NCI-H524 treated with DMSO at 0.1 percent for 48 hours (cell line): ENCODE measurements at regions not wholly inside any gene's neighbourhood (a gene's known extent, or its start where the extent isn't known, plus 50 kb on each side); places are given as distances from the start of the nearest gene placed in this dataset.
"Not testable (repeated sequence)": the region's sequence is repeated elsewhere in the genome, so short reads cannot be mapped to it uniquely, and the experiment has no call there.

ENCODE experiments used
- DNase-seq: peaks from one replicate; lab custom pipeline; 2025; lab: John Stamatoyannopoulos, UW

GRCh38 chr3:56924700-56925099 lies 123.0 kb upstream of the ARHGEF3 start:
- not testable (repeated sequence) for DNase-seq

DNA sequence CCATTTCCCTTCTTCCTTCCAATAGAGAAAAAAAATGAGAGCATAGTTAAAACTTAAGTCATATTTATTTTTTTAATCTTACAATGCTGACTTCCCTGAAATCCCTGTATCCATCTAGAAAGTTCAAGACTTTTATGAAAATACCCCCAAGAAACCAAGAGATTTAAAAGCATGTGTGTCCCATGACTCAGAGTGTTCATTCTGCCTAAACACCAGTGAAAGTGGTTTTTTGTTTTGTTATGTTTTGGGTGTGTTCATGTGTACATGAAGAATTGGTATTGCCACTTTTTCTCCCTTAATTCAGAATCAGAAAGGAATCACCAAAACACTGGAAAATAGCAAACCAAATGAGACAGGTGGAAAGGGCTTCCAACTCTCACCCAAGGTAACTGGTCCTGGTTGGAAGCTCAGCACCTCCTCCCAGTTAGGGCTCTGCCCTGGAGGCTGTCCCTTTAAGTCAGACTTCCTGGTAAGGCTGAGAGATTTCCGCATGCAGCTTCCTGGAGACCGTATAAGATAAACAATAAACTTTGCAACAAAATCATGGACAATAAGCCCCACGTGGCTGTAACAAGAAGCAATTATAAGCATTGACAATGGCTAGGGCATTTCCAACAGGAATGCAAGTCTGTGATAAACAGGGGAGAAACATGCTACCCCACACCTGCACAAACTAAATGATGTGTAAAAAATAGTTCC lies 121.9 kb upstream of the ARHGEF3 start:
- DNase-seq = no peak

GRCh38 chr3:56921573-56922453 lies 120.1 kb upstream of the ARHGEF3 start:
- no peak for DNase-seq

DNA sequence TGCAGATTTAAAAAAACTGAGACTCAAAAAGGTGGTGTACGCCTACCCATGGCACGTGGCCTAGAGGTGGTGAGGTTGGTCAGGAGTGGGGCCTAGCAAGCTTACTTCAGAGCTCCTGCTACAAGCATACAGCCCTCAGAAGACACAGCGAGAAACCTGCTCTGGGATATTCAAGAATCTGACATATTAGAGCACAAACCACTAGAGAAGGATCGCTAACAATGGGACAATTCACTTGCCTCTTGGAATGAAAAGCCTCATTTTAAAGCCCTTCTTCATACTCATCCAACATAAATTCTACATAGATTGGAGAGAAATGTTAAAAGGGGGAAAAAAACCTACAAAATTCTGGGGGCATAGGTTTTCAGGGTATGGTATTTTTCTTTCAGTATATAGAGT lies 118.0 kb upstream of the ARHGEF3 start:
- DNase-seq = no peak

DNA sequence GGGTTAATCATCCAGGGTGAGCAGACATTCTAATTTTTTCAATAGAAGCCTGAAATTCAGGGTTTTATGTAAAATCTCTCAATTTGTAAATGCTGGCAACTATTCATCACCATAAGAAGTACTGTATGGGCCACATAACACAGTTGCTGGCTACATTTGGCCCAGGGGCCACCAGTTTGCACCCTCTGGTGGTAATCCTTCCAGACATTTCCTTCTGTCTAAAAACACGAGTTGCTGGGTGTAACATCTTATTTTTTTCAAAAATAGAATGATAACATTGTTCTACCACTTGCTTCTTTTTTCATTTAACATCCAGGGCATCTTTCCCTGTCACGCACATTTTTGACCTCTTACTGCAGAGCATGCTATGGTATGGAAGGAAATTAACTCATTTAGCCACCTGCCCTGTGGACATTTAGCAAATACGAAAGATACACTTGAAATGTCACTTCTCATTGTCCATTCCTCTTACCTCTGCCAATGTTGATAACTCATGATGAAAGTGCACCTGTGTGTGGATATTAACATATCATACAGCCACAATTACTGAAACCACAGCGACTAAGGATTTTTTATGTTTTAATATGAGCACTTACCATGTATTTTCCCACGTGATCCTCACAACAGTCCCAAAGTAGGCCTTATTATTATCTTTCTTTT lies 117.5 kb upstream of the ARHGEF3 start:
- no peak for DNase-seq

DNA sequence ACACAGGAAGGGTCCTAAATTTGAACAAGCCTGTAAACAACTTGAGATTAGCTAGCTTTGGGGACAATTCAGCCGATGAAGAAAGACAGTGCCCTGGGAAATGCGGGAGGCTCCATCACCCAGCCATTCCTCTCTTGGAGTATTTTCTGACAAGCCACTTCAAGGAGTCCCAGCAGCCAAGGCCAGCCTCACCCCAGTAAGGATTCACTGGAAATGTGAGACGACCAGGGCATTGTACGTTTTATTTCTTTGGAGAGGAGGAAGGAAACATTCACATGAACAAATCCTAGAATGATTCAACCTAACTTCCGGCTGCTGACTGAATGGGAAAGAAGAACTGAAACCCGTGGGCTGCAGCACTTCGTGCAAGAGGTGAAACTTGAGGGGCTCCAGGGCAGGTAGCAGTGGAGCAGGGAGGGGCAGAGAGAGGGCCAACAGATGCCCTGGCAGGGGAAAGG lies 116.4 kb upstream of the ARHGEF3 start:
- no peak for DNase-seq

- DNase-seq = no peak
Measured at GRCh38 chr3:56917361-56918110, 115.8 kb upstream of the ARHGEF3 start.

- DNase-seq = no peak
Measured at GRCh38 chr3:56916716-56917360, 115.1 kb upstream of the ARHGEF3 start.

DNA sequence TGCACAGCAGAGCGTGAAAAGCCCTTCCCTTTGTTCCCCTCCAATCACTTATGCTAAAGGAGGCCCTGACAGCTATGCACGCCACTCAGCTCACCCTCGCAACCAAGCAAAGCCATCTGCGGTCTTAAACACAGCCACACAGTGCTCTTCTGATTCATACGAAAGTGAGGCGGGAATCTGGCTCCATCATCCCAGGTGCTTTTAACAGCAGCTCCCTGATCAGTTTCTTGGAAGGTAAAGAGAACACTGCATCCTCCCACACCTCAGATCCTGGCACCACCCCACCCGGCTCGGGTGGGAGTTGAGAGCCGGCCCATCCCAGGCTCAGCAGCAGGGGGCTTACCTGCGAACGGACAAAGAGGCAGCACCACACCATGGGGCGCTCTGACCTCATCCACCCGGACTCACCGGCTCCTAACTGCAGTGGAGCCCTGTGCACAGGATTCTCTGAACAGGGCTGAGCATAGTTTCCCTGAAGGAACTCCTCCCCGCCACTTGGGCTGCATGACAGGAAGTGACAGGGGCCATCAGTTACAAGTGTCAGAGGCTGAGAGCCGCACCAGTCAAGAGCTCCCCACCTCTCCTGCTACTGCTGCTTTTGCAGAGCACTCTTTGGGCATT lies 114.3 kb upstream of the ARHGEF3 start:
- DNase-seq = no peak

- DNase-seq = no peak
Measured at GRCh38 chr3:56914646-56915045, 112.9 kb upstream of the ARHGEF3 start.

GRCh38 chr3:56911363-56911762 lies 109.6 kb upstream of the ARHGEF3 start:
- no peak for DNase-seq

GRCh38 chr3:56909349-56909748 lies 107.6 kb upstream of the ARHGEF3 start:
- DNase-seq = no peak

DNA sequence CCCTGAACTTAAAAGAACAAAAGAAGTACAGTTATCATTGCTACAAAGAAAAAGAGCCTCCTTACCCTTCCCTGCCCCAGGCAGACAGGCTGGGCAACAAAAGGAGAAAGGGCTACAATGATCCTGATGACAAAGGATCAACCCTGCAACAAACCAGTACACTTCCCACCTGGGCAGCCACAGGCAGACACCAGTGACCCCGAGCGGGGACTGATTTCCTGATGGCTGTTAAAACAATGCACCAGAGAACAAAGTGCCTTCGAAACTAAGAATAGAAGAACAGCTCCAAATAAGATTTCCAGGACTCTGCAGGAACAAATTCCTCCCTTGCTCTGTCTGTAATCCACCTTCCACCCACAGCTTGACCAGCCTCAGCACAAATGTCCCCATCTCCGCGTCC lies 106.3 kb upstream of the ARHGEF3 start:
- DNase-seq = no peak

- no peak for DNase-seq
Measured at GRCh38 chr3:56904552-56905215, 102.9 kb upstream of the ARHGEF3 start.

GRCh38 chr3:56903231-56903782 lies 101.6 kb upstream of the ARHGEF3 start:
- no peak for DNase-seq

DNA sequence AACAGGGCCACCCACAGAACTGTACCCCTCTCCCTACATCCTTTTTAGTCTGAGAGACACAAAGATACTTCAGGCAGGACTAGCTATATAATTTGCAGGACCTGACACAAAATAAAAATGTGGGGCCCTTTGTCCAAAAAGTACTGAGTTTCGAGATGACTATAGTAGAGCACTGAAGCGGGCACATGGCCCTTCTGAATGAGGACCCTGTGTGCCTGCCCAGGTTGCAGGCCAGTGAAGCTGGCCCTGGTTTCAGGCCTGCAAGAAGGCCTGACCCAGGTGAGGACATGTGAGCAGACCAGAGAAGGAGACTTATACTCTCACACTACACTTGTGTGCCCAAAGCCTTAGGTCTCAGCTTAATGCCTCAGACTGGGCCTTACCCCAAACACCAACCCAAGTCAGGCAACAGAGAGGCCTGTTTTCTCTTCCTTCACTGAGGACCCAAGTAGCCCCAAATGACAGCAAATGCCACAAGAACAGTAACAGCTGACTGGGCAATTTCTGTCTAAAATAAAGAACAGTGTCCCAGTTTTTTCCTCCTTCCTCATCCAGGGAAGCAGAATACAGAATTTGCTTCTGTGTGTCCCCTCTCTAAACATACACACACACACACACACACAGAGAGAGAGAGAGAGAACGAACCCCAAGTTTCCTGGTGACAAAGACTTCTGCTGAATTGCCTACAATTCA lies 100.9 kb upstream of the ARHGEF3 start:
- no peak for DNase-seq

DNA sequence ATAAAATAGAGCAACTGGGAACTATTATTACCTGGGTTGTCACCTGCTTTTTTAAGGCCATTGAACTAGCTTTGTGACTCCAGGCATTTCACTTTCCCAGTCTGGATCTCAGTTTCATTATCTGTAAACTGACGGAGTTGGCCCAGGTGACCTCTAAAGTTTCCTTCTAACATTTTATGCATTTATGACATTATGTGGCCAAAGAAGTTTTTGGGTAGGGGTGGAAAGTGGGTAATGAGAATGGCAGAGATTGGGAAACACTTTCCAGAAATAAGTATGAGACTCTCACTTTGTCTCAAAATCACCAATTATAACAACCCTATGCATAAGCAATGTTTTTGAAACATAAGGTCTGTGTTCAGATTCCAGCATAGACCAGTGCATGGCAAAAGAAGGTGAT lies 99.1 kb upstream of the ARHGEF3 start:
- no peak for DNase-seq

- no peak for DNase-seq
Measured at GRCh38 chr3:56899851-56900250, 98.1 kb upstream of the ARHGEF3 start.

DNA sequence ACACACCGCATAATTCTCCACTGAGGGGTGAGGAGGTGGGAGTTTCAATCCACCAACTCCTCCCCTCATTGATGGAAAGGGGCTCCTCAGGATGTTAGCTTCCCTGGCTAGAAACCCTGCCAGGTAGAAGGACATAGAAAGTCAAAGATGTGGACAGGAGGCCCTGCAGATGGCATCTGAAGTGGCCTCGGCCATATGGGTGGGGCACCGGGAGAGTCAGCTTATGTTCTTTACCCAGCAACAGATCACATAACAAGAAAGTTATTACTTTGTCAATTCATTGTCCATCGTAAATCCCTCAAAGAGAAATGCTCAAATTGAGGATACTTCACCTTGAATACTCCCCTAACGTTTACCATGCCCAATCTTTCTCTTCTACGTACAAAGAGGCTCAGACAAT lies 97.3 kb upstream of the ARHGEF3 start:
- peak; percentile 78 for DNase-seq

DNA sequence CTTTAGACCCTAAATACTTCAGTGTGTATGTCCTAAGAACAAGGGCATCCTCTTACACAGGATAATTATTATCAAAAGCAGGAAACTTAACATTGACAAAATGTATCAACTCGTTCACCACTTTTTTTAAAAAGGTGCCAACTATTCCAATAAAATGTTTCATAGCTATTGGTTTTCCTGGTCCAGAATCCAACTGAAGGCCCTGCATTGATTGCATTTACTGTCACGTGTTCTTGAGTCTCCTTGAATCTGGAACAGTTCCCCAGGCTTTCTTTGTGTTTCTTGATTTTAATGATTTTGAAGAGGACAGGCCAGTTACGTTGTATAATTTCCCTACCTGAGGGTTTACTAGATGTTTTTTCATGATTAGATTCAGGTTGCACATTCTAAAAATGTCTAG lies 94.6 kb upstream of the ARHGEF3 start:
- DNase-seq = no peak
